IPS-18a (cell line): ENCODE measurements at regions not wholly inside any gene's neighbourhood (a gene's known extent, or its start where the extent isn't known, plus 50 kb on each side); places are given as distances from the start of the nearest gene placed in this dataset.

Experiments
- H3K27ac ChIP-seq: one replicate; pipeline ENCODE4 v1.5.1; 2013; ENCODE audit warnings: low read length
- H3K27me3 ChIP-seq: one replicate; pipeline ENCODE4 v1.6.1; 2013; ENCODE audit warnings: mild to moderate bottlenecking, low read length; ENCODE audit not compliant: control insufficient read depth, insufficient read depth
- H3K36me3 ChIP-seq: one replicate; pipeline ENCODE4 v1.6.1; 2013; ENCODE audit warnings: low read depth, low read length; ENCODE audit not compliant: control insufficient read depth
- H3K4me1 ChIP-seq: one replicate; pipeline ENCODE4 v1.6.1; 2013; ENCODE audit warnings: low read depth, low read length; ENCODE audit not compliant: control insufficient read depth
- H3K4me3 ChIP-seq: one replicate; pipeline ENCODE4 v1.5.1; 2013; ENCODE audit warnings: low read length
- H3K9ac ChIP-seq: one replicate; pipeline ENCODE4 v1.6.1; 2013; ENCODE audit warnings: mild to moderate bottlenecking, low read length, moderate library complexity
- H3K9me3 ChIP-seq: one replicate; pipeline ENCODE4 v1.6.1; 2013; ENCODE audit warnings: low read depth, low read length; ENCODE audit not compliant: control insufficient read depth

DNA sequence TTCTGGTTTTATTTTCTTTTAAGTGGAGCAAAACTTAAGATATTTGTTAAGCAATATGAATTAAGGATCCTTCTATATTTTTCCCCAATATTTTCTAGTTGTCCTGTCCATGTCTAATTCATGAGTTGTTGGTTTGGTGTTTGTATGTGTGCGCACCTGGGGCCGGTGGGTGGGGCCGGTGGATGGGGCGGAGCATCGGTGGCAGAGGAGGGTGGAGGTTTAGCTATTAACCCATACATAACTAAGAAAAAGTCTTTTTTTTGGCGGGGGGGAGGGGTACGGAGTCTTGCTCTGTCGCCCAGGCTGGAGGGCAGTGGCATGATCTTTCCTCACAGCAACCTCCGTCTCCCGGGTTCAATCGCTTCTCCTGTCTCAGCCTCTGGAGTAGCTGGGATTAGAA, 489.8 kb downstream of the PDGFC start:
- no peak overlapping the region for H3K4me3 ChIP-seq

DNA sequence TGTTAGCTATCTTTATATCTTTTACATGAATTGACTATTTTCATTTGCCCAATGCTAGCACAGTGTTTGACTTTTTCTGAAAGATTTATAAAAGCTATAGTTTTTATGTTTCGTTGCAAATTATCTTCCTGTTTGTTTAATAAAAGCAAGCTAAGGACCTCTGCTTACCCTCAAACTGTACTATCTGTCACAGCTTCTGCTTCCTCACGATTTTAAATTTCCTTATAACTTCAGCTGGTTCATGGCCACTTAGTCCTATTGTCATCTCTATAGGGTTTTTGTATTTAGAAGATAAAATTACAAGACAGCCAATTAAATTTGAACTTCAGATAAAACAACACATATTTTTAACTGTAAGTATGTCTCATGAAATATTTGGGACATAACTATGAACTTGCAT, 494.0 kb downstream of the PDGFC start:
- no peak overlapping the region for H3K27ac ChIP-seq
- H3K9me3 ChIP-seq: no peaks in the 10 kb centered on the region
- H3K4me3 ChIP-seq: no peak overlapping the region
- no peaks in the 10 kb centered on the region for H3K4me1 ChIP-seq
- H3K27me3 ChIP-seq: no peaks in the 10 kb centered on the region
- H3K36me3 ChIP-seq: no peaks in the 10 kb centered on the region
- no peak overlapping the region for H3K9ac ChIP-seq

More for the DNA sequence above, 489.8 kb downstream of the PDGFC start:
- Histone ChIP-seq H3K9me3 (no peaks in the 10 kb centered on the region), H3K36me3 (no peaks in the 10 kb centered on the region), H3K9ac (no peak overlapping the region), H3K27ac (no peak overlapping the region), H3K27me3 (no peaks in the 10 kb centered on the region), H3K4me1 (no peaks in the 10 kb centered on the region)

DNA sequence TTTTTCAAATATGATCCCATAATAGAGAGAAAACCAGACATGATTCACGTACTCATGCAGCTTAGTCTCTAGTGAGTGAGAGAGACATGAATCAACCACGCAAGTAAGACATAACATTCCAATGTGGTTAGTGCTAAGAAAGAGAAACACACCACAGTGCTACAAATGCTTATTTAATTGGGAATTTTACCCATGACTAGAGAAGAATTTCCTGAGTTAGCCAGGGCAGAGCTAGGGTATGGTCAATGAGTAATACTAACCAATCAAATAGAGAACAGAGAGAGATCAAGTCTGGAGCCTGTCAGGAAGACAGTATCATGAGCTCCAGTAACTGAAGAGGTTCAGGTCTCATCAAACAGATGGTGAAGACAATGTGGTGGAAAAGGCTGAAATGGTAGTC, 495.2 kb downstream of the PDGFC start:
- Histone ChIP-seq H3K9me3 (no peaks in the 10 kb centered on the region), H3K4me1 (no peaks in the 10 kb centered on the region), H3K4me3 (no peak overlapping the region), H3K27ac (no peak overlapping the region), H3K36me3 (no peaks in the 10 kb centered on the region), H3K27me3 (no peaks in the 10 kb centered on the region), H3K9ac (no peak overlapping the region)

DNA sequence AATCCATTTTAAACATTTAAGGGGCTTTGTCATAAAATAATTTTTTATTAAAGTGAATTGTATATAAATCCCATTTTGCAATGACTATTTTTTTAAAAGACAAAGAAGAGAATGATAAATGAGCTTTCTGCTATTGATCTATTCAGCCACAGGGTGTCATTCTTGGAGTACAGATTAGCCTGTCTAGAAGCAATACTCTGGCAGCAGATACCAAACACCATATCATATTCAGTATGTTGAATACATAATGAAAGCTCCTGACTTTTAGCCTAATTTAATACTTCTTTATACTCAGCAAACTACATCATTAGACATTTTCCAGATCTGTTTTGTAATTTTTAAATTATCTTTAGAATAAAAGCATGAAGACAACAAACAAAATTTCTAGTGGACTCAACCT, 496.3 kb downstream of the PDGFC start:
- no peaks in the 10 kb centered on the region for H3K27me3 ChIP-seq
- H3K9ac ChIP-seq: no peak overlapping the region
- no peak overlapping the region for H3K4me3 ChIP-seq
- H3K9me3 ChIP-seq: no peaks in the 10 kb centered on the region
- H3K27ac ChIP-seq: no peak overlapping the region
- H3K36me3 ChIP-seq: no peaks in the 10 kb centered on the region
- H3K4me1 ChIP-seq: no peaks in the 10 kb centered on the region

DNA sequence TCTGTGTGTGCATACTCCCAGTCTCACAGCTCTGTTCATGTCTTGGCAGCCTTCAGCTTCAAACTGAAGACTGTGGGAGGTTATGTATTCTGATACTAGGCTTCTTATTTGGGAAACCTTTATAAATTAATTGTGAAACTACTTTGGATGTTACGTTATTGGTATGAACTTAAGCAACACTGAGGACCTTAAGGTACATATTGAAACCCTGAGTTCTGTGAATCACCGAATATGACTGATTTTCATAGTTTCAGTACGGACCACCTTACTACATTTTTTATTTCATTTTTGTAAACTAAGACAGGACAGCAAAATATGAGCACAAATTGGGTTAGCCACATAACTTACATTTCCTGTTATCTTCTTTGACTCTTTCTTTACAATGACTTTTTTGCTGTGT, 498.4 kb downstream of the PDGFC start:
- Histone ChIP-seq H3K36me3 (no peaks in the 10 kb centered on the region), H3K27me3 (no peaks in the 10 kb centered on the region), H3K9me3 (no peaks in the 10 kb centered on the region), H3K4me1 (no peaks in the 10 kb centered on the region), H3K4me3 (no peak overlapping the region), H3K27ac (no peak overlapping the region), H3K9ac (no peak overlapping the region)

DNA sequence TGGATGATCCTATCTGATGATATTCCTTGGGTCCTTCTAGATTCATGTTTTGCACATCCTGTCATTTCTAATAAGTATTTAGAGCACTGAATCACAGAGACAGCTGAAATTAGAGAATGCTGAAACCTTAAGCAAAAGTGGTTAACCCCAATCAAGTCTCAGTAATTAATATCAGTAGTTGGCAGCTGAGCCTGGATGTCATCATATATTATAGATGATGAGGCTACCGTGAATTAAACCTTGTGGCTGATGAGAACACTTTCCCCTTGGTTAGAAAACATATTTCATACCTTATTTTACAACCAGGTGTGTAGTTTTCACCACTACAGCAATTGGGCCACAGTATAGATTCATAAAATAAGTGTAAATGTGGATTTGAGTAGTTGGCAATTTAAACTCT, 499.0 kb downstream of the PDGFC start:
- Histone ChIP-seq H3K27ac (no peak overlapping the region), H3K9ac (no peak overlapping the region), H3K36me3 (no peaks in the 10 kb centered on the region), H3K4me1 (no peaks in the 10 kb centered on the region), H3K27me3 (no peaks in the 10 kb centered on the region), H3K9me3 (no peaks in the 10 kb centered on the region), H3K4me3 (no peak overlapping the region)

DNA sequence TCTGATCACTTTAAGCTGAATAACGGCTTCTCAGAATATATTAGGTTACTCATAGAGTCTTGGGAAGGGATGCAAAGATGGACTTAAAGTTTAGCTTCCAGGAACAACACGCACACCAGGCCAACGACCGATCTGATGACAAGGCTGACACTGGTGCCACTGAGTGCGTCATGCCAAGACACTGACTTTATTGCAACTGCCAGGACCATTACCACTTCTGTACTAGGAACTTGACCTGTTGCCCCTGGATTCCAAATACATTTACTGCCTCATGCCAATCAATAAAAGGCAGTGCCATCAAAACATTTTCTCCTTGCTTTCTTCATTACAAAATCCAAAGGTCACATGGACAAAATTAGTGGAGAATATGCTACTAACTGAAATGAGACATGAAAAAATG, 505.9 kb upstream of the CTSO start:
- H3K9ac ChIP-seq: no peak overlapping the region
- H3K27me3 ChIP-seq: no peaks in the 10 kb centered on the region
- H3K4me1 ChIP-seq: no peaks in the 10 kb centered on the region
- H3K9me3 ChIP-seq: no peaks in the 10 kb centered on the region
- H3K27ac ChIP-seq: no peak overlapping the region
- no peak overlapping the region for H3K4me3 ChIP-seq
- H3K36me3 ChIP-seq: no peaks in the 10 kb centered on the region

DNA sequence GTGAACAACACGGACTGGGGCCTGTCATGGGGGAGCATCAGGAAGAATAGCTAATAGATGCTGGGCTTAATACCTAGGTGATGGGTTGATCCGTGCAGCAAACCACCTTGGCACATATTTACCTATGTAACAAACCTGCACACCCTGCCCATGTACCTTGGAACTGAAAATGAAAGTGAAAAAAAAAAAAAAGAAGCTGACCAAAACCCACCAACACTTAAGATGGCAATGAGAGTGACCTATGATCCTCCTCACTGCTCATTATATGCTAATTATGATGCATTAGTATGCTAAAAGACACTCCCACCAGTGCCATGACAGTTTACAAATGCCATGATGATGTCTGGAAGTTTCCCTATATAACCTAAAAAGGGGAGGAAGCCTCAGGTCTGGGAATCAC, 503.2 kb upstream of the CTSO start:
- no peaks in the 10 kb centered on the region for H3K27me3 ChIP-seq
- H3K4me3 ChIP-seq: no peak overlapping the region
- H3K4me1 ChIP-seq: no peaks in the 10 kb centered on the region
- no peaks in the 10 kb centered on the region for H3K9me3 ChIP-seq
- no peak overlapping the region for H3K27ac ChIP-seq
- no peaks in the 10 kb centered on the region for H3K36me3 ChIP-seq
- H3K9ac ChIP-seq: no peak overlapping the region

DNA sequence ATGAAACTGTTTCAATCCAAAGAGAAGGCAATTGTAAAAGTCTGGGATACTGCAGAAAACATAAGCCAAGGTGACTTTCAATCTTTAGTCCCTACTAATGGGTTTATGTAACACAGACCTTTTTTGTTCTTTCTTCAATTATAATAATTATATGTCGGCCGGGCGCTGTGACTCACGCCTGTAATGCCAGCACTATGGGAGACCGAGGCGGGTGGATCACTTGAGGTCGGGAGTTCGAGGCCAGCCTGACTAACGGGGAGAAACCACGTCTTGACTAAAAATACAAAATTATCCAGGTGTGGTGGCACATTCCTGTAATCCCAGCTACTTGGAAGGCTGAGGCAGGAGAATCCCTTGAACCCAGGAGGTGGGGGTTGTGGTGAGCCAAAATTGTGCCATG, 489.8 kb upstream of the CTSO start:
- no peaks in the 10 kb centered on the region for H3K27me3 ChIP-seq
- H3K4me3 ChIP-seq: no peak overlapping the region
- H3K27ac ChIP-seq: no peak overlapping the region
- no peak overlapping the region for H3K9ac ChIP-seq
- no peaks in the 10 kb centered on the region for H3K36me3 ChIP-seq
- peaks cover 10% of the 10 kb centered on the region for H3K4me1 ChIP-seq
- no peaks in the 10 kb centered on the region for H3K9me3 ChIP-seq

DNA sequence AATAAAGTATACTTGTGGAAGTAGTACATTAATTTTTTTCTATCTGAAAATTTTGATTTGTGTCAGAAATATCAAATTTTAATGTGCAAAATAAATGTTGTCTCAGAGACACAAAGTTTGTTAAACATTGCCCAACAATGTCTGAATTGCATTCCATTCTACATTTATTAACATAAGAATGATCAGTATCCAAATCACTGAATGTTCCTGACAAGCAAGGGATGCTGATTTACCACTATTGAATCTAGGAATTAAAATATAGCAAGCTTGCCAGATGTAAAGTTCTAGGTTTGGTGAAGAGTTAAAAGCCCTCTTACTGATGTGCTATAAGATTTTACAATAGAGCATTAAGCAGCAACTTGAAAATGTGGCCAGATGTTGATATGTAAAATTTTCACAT, 489.2 kb upstream of the CTSO start:
- Histone ChIP-seq H3K9ac (no peak overlapping the region), H3K4me1 (peaks cover 10% of the 10 kb centered on the region), H3K27me3 (no peaks in the 10 kb centered on the region), H3K4me3 (no peak overlapping the region), H3K9me3 (no peaks in the 10 kb centered on the region), H3K27ac (no peak overlapping the region), H3K36me3 (no peaks in the 10 kb centered on the region)

DNA sequence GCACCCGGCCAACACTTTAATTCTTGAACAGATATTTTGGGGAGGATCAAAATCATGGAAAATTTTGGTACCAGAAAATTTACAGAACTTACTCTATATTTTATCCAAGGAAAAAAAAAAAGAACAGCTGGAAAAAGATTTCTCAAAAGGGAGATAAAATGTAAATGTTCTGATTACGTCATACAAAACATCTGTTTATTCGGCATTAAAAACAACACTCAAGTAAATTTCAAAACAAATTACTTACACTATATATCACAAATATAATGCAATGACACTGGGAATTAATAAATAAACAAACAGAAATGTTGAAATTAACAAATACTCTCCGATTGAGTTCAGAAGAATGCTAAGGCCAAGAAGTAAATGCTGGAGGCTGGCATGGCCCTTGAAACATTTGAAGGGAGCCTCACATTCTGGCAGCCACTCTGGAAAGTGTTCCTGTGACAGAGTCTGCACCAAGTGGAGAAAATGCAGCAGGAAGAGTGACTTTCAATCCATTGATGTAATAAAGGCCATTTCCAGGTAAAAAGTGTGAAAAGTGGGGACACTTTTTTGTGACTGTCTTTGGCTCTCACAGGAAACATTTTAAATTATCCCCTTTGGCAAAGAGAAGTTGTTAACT, 486.0 kb upstream of the CTSO start:
- no peak overlapping the region for H3K9ac ChIP-seq
- H3K27me3 ChIP-seq: no peaks in the 10 kb centered on the region

DNA sequence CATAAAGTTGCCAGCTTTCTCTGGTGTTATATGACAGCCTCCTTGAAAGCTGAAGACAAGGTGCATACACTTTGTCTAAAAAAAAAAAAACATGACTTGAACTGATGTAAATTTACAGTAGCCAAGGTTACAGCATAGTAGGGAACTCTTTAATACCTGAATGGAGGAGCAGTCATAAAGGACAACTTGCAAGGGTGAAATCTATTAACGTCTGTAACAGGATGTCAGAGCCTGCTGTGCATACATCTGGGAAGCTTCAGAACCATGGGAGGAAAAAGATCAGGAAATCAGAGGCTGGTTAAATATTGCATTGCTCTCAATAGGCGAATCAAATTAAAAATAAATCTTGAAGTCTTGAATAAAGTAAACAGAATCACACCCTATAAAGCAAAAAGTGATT, 484.0 kb upstream of the CTSO start:
- Histone ChIP-seq H3K27me3 (no peaks in the 10 kb centered on the region), H3K9ac (no peak overlapping the region), H3K27ac (no peak overlapping the region), H3K4me1 (peaks cover 3% of the 10 kb centered on the region), H3K9me3 (no peaks in the 10 kb centered on the region), H3K4me3 (no peak overlapping the region), H3K36me3 (no peaks in the 10 kb centered on the region)

More for the DNA sequence above, 486.0 kb upstream of the CTSO start:
- Histone ChIP-seq H3K4me1 (peaks cover 10% of the 10 kb centered on the region), H3K27ac (no peak overlapping the region), H3K9me3 (no peaks in the 10 kb centered on the region), H3K4me3 (no peak overlapping the region), H3K36me3 (no peaks in the 10 kb centered on the region)
